Stomach (tissue), 4 donors: ENCODE measurements at regions not wholly inside any gene's neighbourhood (a gene's known extent, or its start where the extent isn't known, plus 50 kb on each side); places are given as distances from the start of the nearest gene placed in this dataset.

ENCODE experiments used
- POLR2A ChIP-seq, 4 donors: fragments of 450-650 bp; IDR thresholded peaks; one replicate each; pipeline ENCODE4 v1.6.1; 2016; ENCODE audit warnings: antibody characterized with exemption in 4 of 4, control low read depth in 2 of 4, mild to moderate bottlenecking in 1 of 4, moderate library complexity in 1 of 4
- TF ChIP-seq, protein P1 (sequence below), 7 experiments: fragments of 450-650 bp in 4 of 7; fragments of 200-600 bp in 3 of 7; sonication (generic) in 3 of 7; IDR thresholded peaks; one replicate each; pipeline ENCODE4 v1.5.1; 2016 to 2019; ENCODE audit warnings: antibody characterized with exemption in 7 of 7, control low read depth in 2 of 7, mild to moderate bottlenecking in 1 of 7

- TF ChIP-seq, protein P1, sequence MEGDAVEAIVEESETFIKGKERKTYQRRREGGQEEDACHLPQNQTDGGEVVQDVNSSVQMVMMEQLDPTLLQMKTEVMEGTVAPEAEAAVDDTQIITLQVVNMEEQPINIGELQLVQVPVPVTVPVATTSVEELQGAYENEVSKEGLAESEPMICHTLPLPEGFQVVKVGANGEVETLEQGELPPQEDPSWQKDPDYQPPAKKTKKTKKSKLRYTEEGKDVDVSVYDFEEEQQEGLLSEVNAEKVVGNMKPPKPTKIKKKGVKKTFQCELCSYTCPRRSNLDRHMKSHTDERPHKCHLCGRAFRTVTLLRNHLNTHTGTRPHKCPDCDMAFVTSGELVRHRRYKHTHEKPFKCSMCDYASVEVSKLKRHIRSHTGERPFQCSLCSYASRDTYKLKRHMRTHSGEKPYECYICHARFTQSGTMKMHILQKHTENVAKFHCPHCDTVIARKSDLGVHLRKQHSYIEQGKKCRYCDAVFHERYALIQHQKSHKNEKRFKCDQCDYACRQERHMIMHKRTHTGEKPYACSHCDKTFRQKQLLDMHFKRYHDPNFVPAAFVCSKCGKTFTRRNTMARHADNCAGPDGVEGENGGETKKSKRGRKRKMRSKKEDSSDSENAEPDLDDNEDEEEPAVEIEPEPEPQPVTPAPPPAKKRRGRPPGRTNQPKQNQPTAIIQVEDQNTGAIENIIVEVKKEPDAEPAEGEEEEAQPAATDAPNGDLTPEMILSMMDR (IDR thresholded peaks at IDR 0.05) = no peak
- no peak for TF ChIP-seq POLR2A (IDR thresholded peaks at IDR 0.05)
Observed at GRCh38 chr7:31175672-31176071, 123.6 kb downstream of the ADCYAP1R1 start.
